K562 (cell line): ENCODE measurements at regions not wholly inside any gene's neighbourhood (a gene's known extent, or its start where the extent isn't known, plus 50 kb on each side); places are given as distances from the start of the nearest gene placed in this dataset.

Experiments
- ATAC-seq: fragments of 200-7000 bp; cut with Tn5 transposase; 3 replicates; pipeline ENCODE4 v1.9.1; 2020; ENCODE audit warnings: moderate library complexity
- BruUV-seq: library from RNA; stranded (reverse); fragments of 400-500 nt; replicated peaks from 2 replicates; lab custom pipeline; 2021; lab: Mats Ljungman, UMichigan
- CTCF ChIA-PET: fragments of 300-600 bp; formaldehyde crosslinking; extraction: SDS; loops from one replicate; lab custom pipeline; 2021; ENCODE audit warnings: low intra/inter-chr PET ratio; lab: Yijun Ruan, JAX
- POLR2A ChIA-PET: fragments of 300-600, 350-650 bp; sonication (Branson Sonifier 250); formaldehyde crosslinking; extraction: SDS; loops from one replicate; lab custom pipeline; 2021; ENCODE audit warnings: antibody characterized with exemption, inconsistent platforms; lab: Yijun Ruan, JAX
- DNase-seq, 4 experiments: peaks; one replicate each; pipeline versions ENCODE4 v3.0.0 to v3.0.0-alpha.2; 2011 to 2018; ENCODE audit warnings: low spot score in 3 of 4, mixed read lengths in 3 of 4; ENCODE audit errors: extremely low read depth in 1 of 4
- FAIRE-seq: peaks from 2 replicates; lab custom pipeline; 2011; peaks lifted over from hg19 to GRCh38; lab: Jason Lieb, UNC
- H2AFZ ChIP-seq: 2 replicates; pipeline ENCODE4 v1.6.0; 2011; ENCODE audit warnings: low read depth, low read length, control low read depth, inconsistent platforms
- H3K27ac ChIP-seq: fragments of 200-600 bp; 3 replicates; pipeline ENCODE4 v1.8.0; 2011; ENCODE audit warnings: low read depth, mild to moderate bottlenecking, control low read depth, inconsistent platforms, low read length, moderate library complexity, mixed read lengths; ENCODE audit errors: extremely low read depth
- H3K27me3 ChIP-seq, 2 experiments: fragments of 300-600 bp in 1 of 2; 2 replicates in 1 of 2; 3 replicates in 1 of 2; pipeline versions ENCODE4 v1.6.0 to v1.8.0; 2011; ENCODE audit warnings: inconsistent platforms in 2 of 2, low read length in 2 of 2, mild to moderate bottlenecking in 1 of 2, mixed read lengths in 1 of 2, moderate library complexity in 1 of 2; ENCODE audit not compliant: control insufficient read depth in 2 of 2, insufficient read depth in 2 of 2
- H3K36me3 ChIP-seq: fragments of 300-600 bp; 3 replicates; pipeline ENCODE4 v1.8.0; 2011; ENCODE audit warnings: mild to moderate bottlenecking, low read length, inconsistent platforms; ENCODE audit not compliant: control insufficient read depth, insufficient read depth
- H3K4me1 ChIP-seq, 2 experiments: fragments of 200-600 bp in 1 of 2; replicated peaks in 1 of 2; 2 replicates in 1 of 2; 3 replicates in 1 of 2; pipeline versions ENCODE4 v1.5.1 to v1.8.0; 2011; ENCODE audit warnings: inconsistent platforms in 2 of 2, low read length in 2 of 2, mild to moderate bottlenecking in 1 of 2, mixed read lengths in 1 of 2, moderate library complexity in 1 of 2; ENCODE audit not compliant: control insufficient read depth in 2 of 2, insufficient read depth in 2 of 2
- H3K4me2 ChIP-seq: 2 replicates; pipeline ENCODE4 v1.6.1; 2011; ENCODE audit warnings: low read length, control low read depth, inconsistent platforms, mixed read lengths; ENCODE audit not compliant: insufficient read depth
- H3K4me3 ChIP-seq: fragments of 200-600 bp; sonication (generic), shearing (Covaris generic); 2 replicates; pipeline ENCODE4 v1.5.1; 2016; ENCODE audit warnings: control low read depth, inconsistent platforms
- H3K79me2 ChIP-seq: fragments of 200-600 bp; 3 replicates; pipeline ENCODE4 v1.8.0; 2011; ENCODE audit warnings: low read length, inconsistent platforms; ENCODE audit not compliant: control insufficient read depth, insufficient read depth
- H3K9ac ChIP-seq, 2 experiments: 2 replicates each; pipeline versions ENCODE4 v1.6.0 to v1.6.1; 2011; ENCODE audit warnings: low read depth in 2 of 2, low read length in 2 of 2, control low read depth in 1 of 2, inconsistent platforms in 1 of 2, mild to moderate bottlenecking in 1 of 2, mixed read lengths in 1 of 2; ENCODE audit not compliant: insufficient read depth in 1 of 2
- H3K9me1 ChIP-seq: one replicate; pipeline ENCODE4 v1.6.0; 2011; ENCODE audit warnings: inconsistent platforms, mild to moderate bottlenecking, low read length, moderate library complexity; ENCODE audit not compliant: control insufficient read depth, insufficient read depth
- H3K9me3 ChIP-seq: replicated peaks from 2 replicates; pipeline ENCODE4 v1.5.1; 2011; ENCODE audit warnings: low read depth, low read length, inconsistent platforms; ENCODE audit not compliant: control insufficient read depth, insufficient read depth
- H4K20me1 ChIP-seq: replicated peaks from 2 replicates; pipeline ENCODE4 v1.6.1; 2011; ENCODE audit warnings: low read length, inconsistent platforms, mixed read lengths; ENCODE audit not compliant: control insufficient read depth, insufficient read depth
- CCAR2 ChIP-seq: fragments of 200-400 bp; formaldehyde crosslinking; IDR thresholded peaks from 2 replicates; pipeline ENCODE4 v1.6.1; 2017; ENCODE audit warnings: mild to moderate bottlenecking, low read depth, low read length
- LARP7 ChIP-seq: fragments of 450-650 bp; IDR thresholded peaks from 2 replicates; pipeline ENCODE4 v1.6.1; 2016
- NFYB ChIP-seq: IDR thresholded peaks from 2 replicates; pipeline ENCODE4 v1.6.1; 2011; ENCODE audit warnings: mild to moderate bottlenecking, moderate library complexity; ENCODE audit not compliant: insufficient read length; ENCODE audit errors: extremely low read depth
- PHB ChIP-seq: fragments of 250-450 bp; sonication (Bioruptor Pico); IDR thresholded peaks from 2 replicates; pipeline ENCODE4 v1.5.0; 2021
- PHF8 ChIP-seq: fragments of 200-600 bp; sonication (generic); IDR thresholded peaks from 2 replicates; pipeline ENCODE4 v1.6.1; 2012; ENCODE audit warnings: mixed run types, mild to moderate bottlenecking, inconsistent platforms, low read length, moderate library complexity, borderline replicate concordance
- PRPF4 ChIP-seq: fragments of 200-400 bp; formaldehyde crosslinking; IDR thresholded peaks from one replicate; pipeline ENCODE4 v1.6.1; 2017; ENCODE audit warnings: low read length, low read depth, mild to moderate bottlenecking; ENCODE audit not compliant: insufficient read depth, poor library complexity, severe bottlenecking
- TRIM25 ChIP-seq: fragments of 450-650 bp; IDR thresholded peaks from 2 replicates; pipeline ENCODE4 v1.7.0; 2016; ENCODE audit warnings: borderline replicate concordance
- TSHZ1 ChIP-seq: fragments of 250-450 bp; sonication (Bioruptor Pico); IDR thresholded peaks from 2 replicates; pipeline ENCODE4 v1.4.0; 2020; ENCODE audit warnings: mild to moderate bottlenecking, moderate library complexity
- ZBTB34 ChIP-seq: fragments of 250-450 bp; sonication (Bioruptor Pico); IDR thresholded peaks from 2 replicates; pipeline ENCODE4 v1.8.0; 2021; ENCODE audit warnings: mild to moderate bottlenecking, moderate library complexity
- ZFX ChIP-seq: sonication (generic); formaldehyde crosslinking; IDR thresholded peaks from 2 replicates; pipeline ENCODE4 v1.8.0; 2022; ENCODE audit warnings: mild to moderate bottlenecking, missing genetic modification reagents, moderate library complexity
- ZNF445 ChIP-seq: fragments of 250-450 bp; sonication (Bioruptor Pico); IDR thresholded peaks from 2 replicates; pipeline ENCODE4 v1.4.0; 2020; ENCODE audit warnings: low read depth, mild to moderate bottlenecking, moderate library complexity
- ZNF584 ChIP-seq: fragments of 200-800 bp; sonication (Bioruptor generic); IDR thresholded peaks from 2 replicates; pipeline ENCODE4 v1.6.1; 2016; ENCODE audit warnings: low read depth, mild to moderate bottlenecking, missing genetic modification characterization, missing compliant biosample characterization
- WGBS: fragments of 100-300 bp; shearing (Covaris generic); methylation state at CpG from one replicate; pipeline ENCODE4 v1.1.6; 2016; ENCODE audit warnings: low coverage, mixed read lengths; ENCODE audit not compliant: insufficient coverage; ENCODE audit errors: missing lambda C conversion rate; 5-methylcytosine and 5-hydroxymethylcytosine counted together
- in situ Hi-C: fragments of 300-500 bp; cut with MboI; formaldehyde crosslinking; loops from 4 replicates; pipeline ENCODE4 v1.15.0; 2018; ENCODE audit warnings: inconsistent platforms, mixed read lengths
- intact Hi-C: fragments of 100-400 bp; cut with micrococcal nuclease; formaldehyde crosslinking; loops from 2 replicates; pipeline ENCODE4 v1.14.2; 2022
- TF ChIP-seq, protein P1 (sequence below), 2 experiments: fragments of 450-650 bp in 1 of 2; sonication (generic) in 1 of 2; formaldehyde crosslinking; conservative IDR thresholded peaks; 2 replicates each; pipeline versions ENCODE4 v1.4.0 to v1.8.1; 2020 to 2022; ENCODE audit warnings: mild to moderate bottlenecking in 1 of 2, missing genetic modification reagents in 1 of 2
- TF ChIP-seq, protein P2 (sequence below): fragments of 250-450 bp; sonication (Bioruptor Pico); IDR thresholded peaks from 2 replicates; pipeline ENCODE4 v1.8.0; 2022; ENCODE audit warnings: moderate library complexity, mild to moderate bottlenecking, inconsistent platforms

DNA sequence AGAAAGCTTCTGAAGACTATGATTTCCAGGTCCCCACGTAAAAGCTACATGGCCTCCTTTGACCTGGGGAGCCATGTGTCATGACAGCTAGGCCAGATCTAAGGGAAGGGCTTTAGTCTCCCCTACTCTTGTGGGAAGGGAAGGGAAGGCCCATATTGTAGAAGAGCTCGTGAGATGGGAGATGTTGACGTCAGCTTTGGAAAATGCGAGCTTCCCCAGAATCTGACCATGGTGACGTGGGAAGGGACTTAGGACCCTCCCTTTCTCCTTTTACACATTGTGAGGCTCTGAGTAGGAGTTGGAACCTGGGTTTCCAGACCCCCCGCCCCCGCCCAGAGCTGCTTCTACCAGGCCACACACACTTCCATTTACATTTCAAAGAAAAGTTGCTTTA, 165.5 kb downstream of the SYK start:
- H3K9ac ChIP-seq, result no peak overlapping the region
- H3K4me3 ChIP-seq, result no peak overlapping the region
- H3K4me1 ChIP-seq, result no peaks in the 10 kb centered on the region; a peak in 1 of 5 replicates
- no peak overlapping the region for H2AFZ ChIP-seq
- ChIA-PET POLR2A (no interaction called here), CTCF (no interaction called here)
- no peaks in the 10 kb centered on the region for H3K79me2 ChIP-seq
- peaks cover 4 to 47% of the 10 kb centered on the region in 2 experiments; a peak in 4 of 5 replicates for H3K27me3 ChIP-seq
- 0% methylated on average over 1 of the region's 7 CpGs for WGBS
- H4K20me1 ChIP-seq, result no peaks in the 10 kb centered on the region
- ATAC-seq, result no peak
- FAIRE-seq, result no peak
- no peak for DNase-seq
- no peak overlapping the region for H3K4me2 ChIP-seq
- no TSS peak for BruUV-seq
- H3K27ac ChIP-seq, result no peak overlapping the region
- no peaks in the 10 kb centered on the region for H3K9me1 ChIP-seq
- in situ Hi-C loops (no loop called here), intact Hi-C loops (no loop called here)
- no peaks in the 10 kb centered on the region for H3K9me3 ChIP-seq
- H3K36me3 ChIP-seq, result no peaks in the 10 kb centered on the region
- TF ChIP-seq PRPF4 (no peak), PHB (CRISPR knock-in tag) (no peak), LARP7 (no peak), ZFX (no peak), NFYB (no peak), TSHZ1 (CRISPR knock-in tag) (no peak), ZBTB34 (no peak), PHF8 (no peak), TRIM25 (no peak), ZNF445 (no peak), CCAR2 (no peak), ZNF584 (no peak)
- TF ChIP-seq, protein P1, sequence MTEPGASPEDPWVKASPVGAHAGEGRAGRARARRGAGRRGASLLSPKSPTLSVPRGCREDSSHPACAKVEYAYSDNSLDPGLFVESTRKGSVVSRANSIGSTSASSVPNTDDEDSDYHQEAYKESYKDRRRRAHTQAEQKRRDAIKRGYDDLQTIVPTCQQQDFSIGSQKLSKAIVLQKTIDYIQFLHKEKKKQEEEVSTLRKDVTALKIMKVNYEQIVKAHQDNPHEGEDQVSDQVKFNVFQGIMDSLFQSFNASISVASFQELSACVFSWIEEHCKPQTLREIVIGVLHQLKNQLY (CRISPR knock-in tag; conservative IDR thresholded peaks at IDR 0.05), result no peak
- TF ChIP-seq, protein P2, sequence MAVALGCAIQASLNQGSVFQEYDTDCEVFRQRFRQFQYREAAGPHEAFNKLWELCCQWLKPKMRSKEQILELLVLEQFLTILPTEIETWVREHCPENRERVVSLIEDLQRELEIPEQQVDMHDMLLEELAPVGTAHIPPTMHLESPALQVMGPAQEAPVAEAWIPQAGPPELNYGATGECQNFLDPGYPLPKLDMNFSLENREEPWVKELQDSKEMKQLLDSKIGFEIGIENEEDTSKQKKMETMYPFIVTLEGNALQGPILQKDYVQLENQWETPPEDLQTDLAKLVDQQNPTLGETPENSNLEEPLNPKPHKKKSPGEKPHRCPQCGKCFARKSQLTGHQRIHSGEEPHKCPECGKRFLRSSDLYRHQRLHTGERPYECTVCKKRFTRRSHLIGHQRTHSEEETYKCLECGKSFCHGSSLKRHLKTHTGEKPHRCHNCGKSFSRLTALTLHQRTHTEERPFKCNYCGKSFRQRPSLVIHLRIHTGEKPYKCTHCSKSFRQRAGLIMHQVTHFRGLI, result no peak
